A549 (cell line): ENCODE measurements at regions not wholly inside any gene's neighbourhood (a gene's known extent, or its start where the extent isn't known, plus 50 kb on each side); places are given as distances from the start of the nearest gene placed in this dataset.

Experiments used
- ATAC-seq, 2 experiments: fragments of 200-7000 bp in 1 of 2; fragments of >200 bp in 1 of 2; cut with Nextera tagmentation in 1 of 2; cut with Tn5 transposase in 1 of 2; 3 replicates each; pipeline versions ENCODE4 v1.8.0 to v1.9.1; 2018 to 2020; ENCODE audit warnings: mild to moderate bottlenecking in 1 of 2, moderate library complexity in 1 of 2
- CTCF ChIA-PET: fragments of 300-600 bp; sonication (Branson Sonifier 250); formaldehyde crosslinking; extraction: SDS; loops from one replicate; lab custom pipeline; 2021; ENCODE audit warnings: antibody characterized with exemption, inconsistent platforms; lab: Yijun Ruan, JAX
- POLR2A ChIA-PET: fragments of 350-600 bp; formaldehyde crosslinking; extraction: SDS; loops from one replicate; lab custom pipeline; 2021; ENCODE audit warnings: antibody characterized with exemption, inconsistent platforms; lab: Yijun Ruan, JAX
- DNase-seq, 2 experiments: peaks; one replicate each; pipeline versions ENCODE4 v3.0.0 to v3.0.0-alpha.2; 2011 to 2016; ENCODE audit warnings: low read depth in 1 of 2, low spot score in 1 of 2
- FAIRE-seq: peaks from 2 replicates; lab custom pipeline; 2011; peaks lifted over from hg19 to GRCh38; lab: Jason Lieb, UNC
- H3K27ac ChIP-seq, 2 experiments: fragments of >200 bp; sonication (Bioruptor Twin); formaldehyde crosslinking; 3 replicates each; pipeline ENCODE4 v1.5.1; 2016 to 2017
- H3K4me1 ChIP-seq: fragments of >200 bp; sonication (Bioruptor Twin); formaldehyde crosslinking; 3 replicates; pipeline ENCODE4 v1.6.1; 2016
- H3K4me2 ChIP-seq: fragments of >200 bp; sonication (Bioruptor Twin); formaldehyde crosslinking; 3 replicates; pipeline ENCODE4 v1.6.1; 2016
- H3K4me3 ChIP-seq: fragments of >200 bp; sonication (Bioruptor Twin); formaldehyde crosslinking; 3 replicates; pipeline ENCODE4 v1.5.1; 2016
- H3K9me3 ChIP-seq: fragments of >200 bp; sonication (Bioruptor Twin); formaldehyde crosslinking; 3 replicates; pipeline ENCODE4 v1.6.1; 2016
- BCL3 ChIP-seq: fragments of >200 bp; sonication (Bioruptor Twin); formaldehyde crosslinking; IDR thresholded peaks from 3 replicates; pipeline ENCODE4 v1.6.1; 2016
- BHLHE40 ChIP-seq: IDR thresholded peaks from 2 replicates; pipeline ENCODE4 v1.6.1; 2012; ENCODE audit warnings: low read depth, low read length, inconsistent platforms
- CBX2 ChIP-seq: fragments of 200-600 bp; sonication (generic); IDR thresholded peaks from 2 replicates; pipeline ENCODE4 v1.6.1; 2016; ENCODE audit warnings: low read depth, mild to moderate bottlenecking, borderline replicate concordance
- CHD2 ChIP-seq: fragments of 150-350 bp; IDR thresholded peaks from 2 replicates; pipeline ENCODE4 v1.6.1; 2014; ENCODE audit warnings: low read length; ENCODE audit not compliant: partially characterized antibody
- ESRRA ChIP-seq: fragments of 150-350 bp; IDR thresholded peaks from 2 replicates; pipeline ENCODE4 v1.6.1; 2014; ENCODE audit warnings: mild to moderate bottlenecking, low read length, borderline replicate concordance
- HDAC2 ChIP-seq: fragments of 200-600 bp; sonication (generic); IDR thresholded peaks from 2 replicates; pipeline ENCODE4 v1.6.1; 2016
- HES2 ChIP-seq: fragments of >200 bp; sonication (Bioruptor Twin); formaldehyde crosslinking; IDR thresholded peaks from 2 replicates; pipeline ENCODE4 v1.6.1; 2016
- HOXB13 ChIP-seq: fragments of 250-450 bp; sonication (Bioruptor Pico); IDR thresholded peaks from 2 replicates; pipeline ENCODE4 v1.5.0; 2020; ENCODE audit warnings: low read depth, mild to moderate bottlenecking, moderate library complexity
- JUN ChIP-seq, 2 experiments: fragments of >200 bp; sonication (Bioruptor Twin); formaldehyde crosslinking; IDR thresholded peaks; 2 replicates in 1 of 2; 3 replicates in 1 of 2; pipeline ENCODE4 v1.6.1; 2016 to 2017
- KDM1A ChIP-seq: fragments of 200-600 bp; sonication (generic); IDR thresholded peaks from 2 replicates; pipeline ENCODE4 v1.6.1; 2016; ENCODE audit warnings: low read depth, mild to moderate bottlenecking
- KDM5A ChIP-seq: fragments of 200-600 bp; sonication (generic); IDR thresholded peaks from 2 replicates; pipeline ENCODE4 v1.6.1; 2016; ENCODE audit warnings: antibody characterized with exemption, mild to moderate bottlenecking
- MAZ ChIP-seq: fragments of 150-350 bp; IDR thresholded peaks from 2 replicates; pipeline ENCODE4 v1.6.1; 2014; ENCODE audit warnings: antibody characterized with exemption, low read depth, low read length, borderline replicate concordance
- NR3C1 ChIP-seq: fragments of >200 bp; sonication (Bioruptor Twin); formaldehyde crosslinking; IDR thresholded peaks from 3 replicates; pipeline ENCODE4 v1.6.1; 2017
- RAD21 ChIP-seq, 2 experiments: fragments of >200 bp in 1 of 2; sonication (Bioruptor Twin) in 1 of 2; formaldehyde crosslinking in 1 of 2; IDR thresholded peaks in 1 of 2; conservative IDR thresholded peaks in 1 of 2; 2 replicates in 1 of 2; 3 replicates in 1 of 2; pipeline ENCODE4 v1.6.1; 2012 to 2018; ENCODE audit warnings: inconsistent platforms in 1 of 2
- RCOR1 ChIP-seq: fragments of 150-350 bp; IDR thresholded peaks from 2 replicates; pipeline ENCODE4 v1.6.1; 2014; ENCODE audit warnings: antibody characterized with exemption, low read length, low read depth
- SMC3 ChIP-seq: fragments of >200 bp; sonication (Bioruptor Twin); formaldehyde crosslinking; IDR thresholded peaks from 3 replicates; pipeline ENCODE4 v1.6.1; 2018; ENCODE audit warnings: inconsistent platforms
- ZSCAN20 ChIP-seq: fragments of 250-450 bp; sonication (Bioruptor Pico); IDR thresholded peaks from 2 replicates; pipeline ENCODE4 v1.8.0; 2022; ENCODE audit warnings: mild to moderate bottlenecking, moderate library complexity
- WGBS: methylation state at CpG from one replicate; pipeline ENCODE4 v1.1.6; 2017; ENCODE audit errors: missing lambda C conversion rate; 5-methylcytosine and 5-hydroxymethylcytosine counted together
- TF ChIP-seq, protein P1 (sequence below): fragments of >200 bp; sonication (Bioruptor Twin); formaldehyde crosslinking; IDR thresholded peaks from 3 replicates; pipeline ENCODE4 v1.5.1; 2016
- TF ChIP-seq, protein P2 (sequence below): IDR thresholded peaks from 2 replicates; pipeline ENCODE4 v1.6.1; 2012; ENCODE audit warnings: low read depth, borderline replicate concordance

DNA sequence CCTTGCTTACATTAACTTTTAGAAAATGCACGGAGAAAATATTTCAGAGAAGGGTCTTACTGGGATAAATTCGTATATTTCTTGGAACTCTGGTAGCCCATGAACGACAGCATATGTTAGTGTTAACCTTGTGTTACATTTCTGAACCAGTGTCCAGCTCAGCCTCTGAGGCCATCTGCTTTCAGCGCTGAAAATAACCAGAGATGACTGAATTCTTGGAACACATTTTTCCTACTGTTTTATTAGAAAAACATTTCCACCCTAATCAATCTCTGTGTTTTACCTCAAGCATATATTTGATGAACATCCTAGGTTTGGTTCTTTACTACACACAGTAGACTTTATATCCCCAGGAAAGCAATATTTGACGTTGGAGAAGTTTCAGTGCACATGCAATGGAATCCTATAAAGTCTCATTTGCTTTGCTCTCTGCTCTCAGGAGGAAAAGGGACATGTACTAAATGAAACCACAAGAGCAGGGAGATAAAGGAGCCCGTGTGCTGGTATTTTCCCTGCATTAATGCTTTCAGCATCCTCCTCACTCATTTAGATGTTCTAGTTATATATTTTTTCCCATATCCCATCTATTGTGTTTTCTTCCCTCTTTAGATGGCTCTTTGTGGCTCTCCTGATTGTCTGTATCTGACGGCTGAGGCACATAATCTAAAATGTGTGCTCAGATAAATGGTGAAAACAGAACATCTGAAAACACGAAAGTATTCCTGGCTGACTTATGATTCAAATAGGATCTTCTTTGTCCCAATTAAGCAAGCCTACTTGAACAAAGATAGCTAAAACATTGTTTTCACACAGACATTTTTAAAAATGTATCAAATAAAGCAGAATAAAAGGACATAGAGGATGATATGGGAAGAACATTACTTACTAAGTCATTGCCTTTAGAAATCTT is 151.7 kb upstream of the KCNMB2 start:
- Histone ChIP-seq H3K27ac (peak overlapping the region in 1 of 2 experiments; percentile 45; a peak in 2 of 6 replicates), H3K4me2 (no peak overlapping the region), H3K4me3 (no peak overlapping the region)
- no peak for FAIRE-seq
- TF ChIP-seq HDAC2: no peak
- TF ChIP-seq MAZ: no peak
- TF ChIP-seq ESRRA: no peak
- TF ChIP-seq BHLHE40: no peak
- no peak for TF ChIP-seq JUN (IDR thresholded peaks at IDR 0.05)
- TF ChIP-seq CHD2: no peak
- no peak for TF ChIP-seq HES2
- TF ChIP-seq, all 56 proteins: peak for 0
- Histone ChIP-seq H3K9me3 (no peaks in the 10 kb centered on the region), H3K4me1 (peaks cover 6% of the 10 kb centered on the region)
- 60% methylated on average over 8 of the region's 8 CpGs for WGBS
- ATAC-seq: no peak
- POLR2A ChIA-PET: interaction anchor here (1.1 to 1.3 kb wide), 2 partner anchors 1024 to 1332 kb away, joined by 3 read pairs; no protein-coding TSS in a partner anchor
- no peak for DNase-seq
- CTCF ChIA-PET: interaction anchor here (0.6 to 2.2 kb wide), 16 partner anchors 9 to 1511 kb away, joined by 3 to 11 read pairs (median 4); no protein-coding TSS in a partner anchor

DNA sequence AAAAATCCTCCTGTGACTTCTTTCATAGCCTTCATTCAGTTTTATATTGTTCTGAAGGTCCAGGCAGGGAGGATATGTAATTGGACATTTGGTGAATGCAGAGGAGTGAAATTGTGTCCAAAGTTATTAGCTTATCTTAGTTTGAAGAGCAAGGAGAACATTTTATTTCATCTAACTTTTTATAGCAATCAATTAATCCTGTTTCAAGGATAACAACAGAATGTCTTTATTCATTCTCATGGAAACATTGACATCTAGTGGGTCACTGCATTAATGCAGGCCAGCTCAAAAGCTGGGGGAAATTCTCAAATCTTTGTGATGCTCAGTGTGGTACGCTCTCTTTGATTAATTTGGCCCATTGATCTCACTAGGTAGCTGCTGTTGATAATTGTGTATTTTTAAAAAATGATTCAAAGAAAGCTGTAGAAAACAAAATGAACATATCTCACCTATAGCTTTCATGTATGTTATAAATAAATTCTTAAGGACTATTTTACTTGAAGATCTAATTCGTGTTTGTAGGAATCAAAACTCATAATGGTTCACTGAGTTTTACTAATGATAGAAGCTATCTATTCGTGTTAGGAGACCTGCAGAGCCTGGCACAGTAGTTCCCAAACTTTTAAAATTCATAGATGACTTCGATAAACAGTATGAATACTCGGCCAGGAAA is 150.8 kb upstream of the KCNMB2 start:
- FAIRE-seq (no peak), DNase-seq (peak in 1 of 2 experiments; percentile 5), ATAC-seq (peak; percentile 62 to 69; a peak in 3 of 6 replicates)
- Histone ChIP-seq H3K4me2 (no peak overlapping the region), H3K4me3 (no peak overlapping the region), H3K27ac (peak overlapping the region in 1 of 2 experiments; percentile 45; a peak in 1 of 6 replicates), H3K4me1 (peaks cover 6% of the 10 kb centered on the region), H3K9me3 (no peaks in the 10 kb centered on the region)
- ChIA-PET POLR2A (interaction anchor here (1.1 to 1.3 kb wide), 2 partner anchors 1025 to 1333 kb away, joined by 3 read pairs; no protein-coding TSS in a partner anchor), CTCF (interaction anchor here (0.6 to 2.2 kb wide), 19 partner anchors 9 to 1721 kb away, joined by 3 to 11 read pairs (median 4); no protein-coding TSS in a partner anchor)
- 61% methylated on average over 5 of the region's 5 CpGs for WGBS
- TF ChIP-seq RAD21 (conservative IDR thresholded peaks at IDR 0.05 in 1 of 2, IDR thresholded peaks at IDR 0.05 in 1 of 2): peak; percentile 82 to 88
- no peak for TF ChIP-seq HOXB13 (CRISPR knock-in tag)
- TF ChIP-seq CBX2: no peak
- no peak for TF ChIP-seq ZSCAN20 (CRISPR knock-in tag)
- TF ChIP-seq, protein P1, sequence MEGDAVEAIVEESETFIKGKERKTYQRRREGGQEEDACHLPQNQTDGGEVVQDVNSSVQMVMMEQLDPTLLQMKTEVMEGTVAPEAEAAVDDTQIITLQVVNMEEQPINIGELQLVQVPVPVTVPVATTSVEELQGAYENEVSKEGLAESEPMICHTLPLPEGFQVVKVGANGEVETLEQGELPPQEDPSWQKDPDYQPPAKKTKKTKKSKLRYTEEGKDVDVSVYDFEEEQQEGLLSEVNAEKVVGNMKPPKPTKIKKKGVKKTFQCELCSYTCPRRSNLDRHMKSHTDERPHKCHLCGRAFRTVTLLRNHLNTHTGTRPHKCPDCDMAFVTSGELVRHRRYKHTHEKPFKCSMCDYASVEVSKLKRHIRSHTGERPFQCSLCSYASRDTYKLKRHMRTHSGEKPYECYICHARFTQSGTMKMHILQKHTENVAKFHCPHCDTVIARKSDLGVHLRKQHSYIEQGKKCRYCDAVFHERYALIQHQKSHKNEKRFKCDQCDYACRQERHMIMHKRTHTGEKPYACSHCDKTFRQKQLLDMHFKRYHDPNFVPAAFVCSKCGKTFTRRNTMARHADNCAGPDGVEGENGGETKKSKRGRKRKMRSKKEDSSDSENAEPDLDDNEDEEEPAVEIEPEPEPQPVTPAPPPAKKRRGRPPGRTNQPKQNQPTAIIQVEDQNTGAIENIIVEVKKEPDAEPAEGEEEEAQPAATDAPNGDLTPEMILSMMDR: peak; percentile 77
- TF ChIP-seq KDM5A: no peak
- TF ChIP-seq NR3C1: no peak
- peak; percentile 71 for TF ChIP-seq SMC3
- TF ChIP-seq RCOR1: no peak

DNA sequence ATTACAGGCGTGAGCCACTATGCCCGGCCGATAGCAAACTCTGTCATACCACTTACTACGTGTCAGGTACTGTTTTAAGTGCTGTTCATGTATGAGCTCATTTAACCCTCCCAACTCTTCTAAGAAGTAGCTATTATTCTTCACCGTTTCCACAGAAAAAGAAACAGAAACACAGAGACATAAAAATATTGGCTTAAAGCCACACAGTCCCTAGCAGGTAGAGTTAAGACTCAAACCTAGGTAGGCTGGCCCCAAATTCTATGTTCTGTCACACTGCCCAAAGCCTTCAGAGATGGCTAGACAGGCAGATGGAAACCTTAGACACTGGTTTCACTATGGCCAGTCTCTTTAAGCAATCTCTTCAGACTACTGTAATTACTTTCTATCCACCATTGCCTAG is 149.8 kb upstream of the KCNMB2 start:
- no peak for TF ChIP-seq BCL3
- TF ChIP-seq, protein P2, sequence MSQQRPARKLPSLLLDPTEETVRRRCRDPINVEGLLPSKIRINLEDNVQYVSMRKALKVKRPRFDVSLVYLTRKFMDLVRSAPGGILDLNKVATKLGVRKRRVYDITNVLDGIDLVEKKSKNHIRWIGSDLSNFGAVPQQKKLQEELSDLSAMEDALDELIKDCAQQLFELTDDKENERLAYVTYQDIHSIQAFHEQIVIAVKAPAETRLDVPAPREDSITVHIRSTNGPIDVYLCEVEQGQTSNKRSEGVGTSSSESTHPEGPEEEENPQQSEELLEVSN: no peak
- no peak for TF ChIP-seq ZSCAN20 (CRISPR knock-in tag)
- no peak for TF ChIP-seq KDM1A

More for the DNA sequence above, 149.8 kb upstream of the KCNMB2 start:
- ATAC-seq: no peak
- ChIA-PET CTCF (interaction anchor here (1.1 to 2.2 kb wide), 3 partner anchors 67 to 1513 kb away, joined by 3 to 9 read pairs (median 9); no protein-coding TSS in a partner anchor), POLR2A (no interaction called here)
- no peak overlapping the region for H3K4me2 ChIP-seq
- FAIRE-seq: no peak
- DNase-seq: no peak
- no peak overlapping the region for H3K4me3 ChIP-seq
- no peaks in the 10 kb centered on the region for H3K9me3 ChIP-seq
- peaks cover 6% of the 10 kb centered on the region for H3K4me1 ChIP-seq
- 70% methylated on average over 5 of the region's 5 CpGs for WGBS
- H3K27ac ChIP-seq: no peak overlapping the region
